GM23338 (cell line): ENCODE measurements at regions not wholly inside any gene's neighbourhood (a gene's known extent, or its start where the extent isn't known, plus 50 kb on each side); places are given as distances from the start of the nearest gene placed in this dataset.

Source experiments
- CREB1 ChIP-seq: fragments of 250-450 bp; sonication (Bioruptor Pico); IDR thresholded peaks from 2 replicates; pipeline ENCODE4 v1.5.0; 2020; ENCODE audit warnings: low read depth, mild to moderate bottlenecking, moderate library complexity
- EZH2 ChIP-seq: fragments of 200-600 bp; sonication (generic); IDR thresholded peaks from one replicate; pipeline ENCODE4 v1.8.0; 2017; ENCODE audit warnings: antibody characterized with exemption, mild to moderate bottlenecking, low read depth; ENCODE audit not compliant: unreplicated experiment
- EZH2phosphoT487 ChIP-seq: fragments of 200-600 bp; sonication (generic); IDR thresholded peaks from one replicate; pipeline ENCODE4 v1.8.1; 2018; ENCODE audit warnings: antibody characterized with exemption; ENCODE audit not compliant: unreplicated experiment
- JUNB ChIP-seq: IDR thresholded peaks from one replicate; pipeline ENCODE4 v1.6.1; 2016; ENCODE audit warnings: antibody characterized with exemption; ENCODE audit not compliant: unreplicated experiment
- NANOG ChIP-seq: IDR thresholded peaks from 2 replicates; pipeline ENCODE4 v1.6.1; 2016; ENCODE audit warnings: antibody characterized with exemption, borderline replicate concordance
- POLR2AphosphoS5 ChIP-seq: IDR thresholded peaks from 2 replicates; pipeline ENCODE4 v1.6.1; 2016; ENCODE audit warnings: antibody characterized with exemption, low read depth
- STAT1 ChIP-seq: IDR thresholded peaks from one replicate; pipeline ENCODE4 v1.6.1; 2016; ENCODE audit warnings: antibody characterized with exemption; ENCODE audit not compliant: unreplicated experiment
- ZNF114 ChIP-seq: fragments of 250-450 bp; sonication (Bioruptor Pico); IDR thresholded peaks from 2 replicates; pipeline ENCODE4 v1.5.0; 2020; ENCODE audit warnings: mild to moderate bottlenecking, moderate library complexity
- TF ChIP-seq, protein P1 (sequence below), 2 experiments: fragments of 200-600 bp in 1 of 2; sonication (generic) in 1 of 2; conservative IDR thresholded peaks; 2 replicates each; pipeline versions ENCODE4 v1.5.1 to v1.6.1; 2016 to 2017; ENCODE audit warnings: antibody characterized with exemption in 2 of 2, low read depth in 2 of 2, mild to moderate bottlenecking in 2 of 2, moderate library complexity in 1 of 2
- TF ChIP-seq, protein P2 (sequence below): IDR thresholded peaks from one replicate; pipeline ENCODE4 v1.6.1; 2018; ENCODE audit warnings: antibody characterized with exemption; ENCODE audit not compliant: unreplicated experiment
- TF ChIP-seq, protein P3 (sequence below): IDR thresholded peaks from 2 replicates; pipeline ENCODE4 v1.6.1; 2016; ENCODE audit warnings: antibody characterized with exemption
- TF ChIP-seq, protein P4 (sequence below): fragments of 250-450 bp; sonication (Bioruptor Pico); IDR thresholded peaks from 2 replicates; pipeline ENCODE4 v1.5.0; 2020; ENCODE audit warnings: mild to moderate bottlenecking, moderate library complexity

DNA sequence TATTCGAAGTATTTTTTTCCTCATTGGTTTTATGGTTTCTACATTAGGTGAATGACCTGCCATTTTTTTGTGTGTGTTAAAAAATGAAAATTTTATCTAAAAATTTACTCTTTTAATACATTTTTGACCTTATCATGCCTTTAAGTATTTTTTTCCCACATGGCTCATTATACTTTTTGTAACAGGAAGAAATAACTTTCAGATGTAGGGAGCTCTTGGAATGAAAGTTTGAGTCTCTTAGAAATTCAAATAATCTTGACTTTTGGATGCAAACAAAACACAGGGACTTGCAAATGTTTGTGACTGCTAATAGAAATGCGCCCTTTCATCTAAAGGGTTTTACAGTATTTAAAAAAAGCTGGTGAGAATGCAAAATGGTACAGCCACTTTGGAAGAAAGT is 457.9 kb downstream of the KLF5 start:
- TF ChIP-seq POLR2AphosphoS5 (no peak), EZH2phosphoT487 (no peak), EZH2 (no peak), ZNF114 (CRISPR knock-in tag) (no peak), CREB1 (CRISPR knock-in tag) (no peak), STAT1 (no peak), NANOG (no peak), JUNB (no peak)
- TF ChIP-seq, protein P1, sequence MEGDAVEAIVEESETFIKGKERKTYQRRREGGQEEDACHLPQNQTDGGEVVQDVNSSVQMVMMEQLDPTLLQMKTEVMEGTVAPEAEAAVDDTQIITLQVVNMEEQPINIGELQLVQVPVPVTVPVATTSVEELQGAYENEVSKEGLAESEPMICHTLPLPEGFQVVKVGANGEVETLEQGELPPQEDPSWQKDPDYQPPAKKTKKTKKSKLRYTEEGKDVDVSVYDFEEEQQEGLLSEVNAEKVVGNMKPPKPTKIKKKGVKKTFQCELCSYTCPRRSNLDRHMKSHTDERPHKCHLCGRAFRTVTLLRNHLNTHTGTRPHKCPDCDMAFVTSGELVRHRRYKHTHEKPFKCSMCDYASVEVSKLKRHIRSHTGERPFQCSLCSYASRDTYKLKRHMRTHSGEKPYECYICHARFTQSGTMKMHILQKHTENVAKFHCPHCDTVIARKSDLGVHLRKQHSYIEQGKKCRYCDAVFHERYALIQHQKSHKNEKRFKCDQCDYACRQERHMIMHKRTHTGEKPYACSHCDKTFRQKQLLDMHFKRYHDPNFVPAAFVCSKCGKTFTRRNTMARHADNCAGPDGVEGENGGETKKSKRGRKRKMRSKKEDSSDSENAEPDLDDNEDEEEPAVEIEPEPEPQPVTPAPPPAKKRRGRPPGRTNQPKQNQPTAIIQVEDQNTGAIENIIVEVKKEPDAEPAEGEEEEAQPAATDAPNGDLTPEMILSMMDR (conservative IDR thresholded peaks at IDR 0.05; ENCODE audit: low read depth in 2 of 2): no peak
- TF ChIP-seq, protein P2, sequence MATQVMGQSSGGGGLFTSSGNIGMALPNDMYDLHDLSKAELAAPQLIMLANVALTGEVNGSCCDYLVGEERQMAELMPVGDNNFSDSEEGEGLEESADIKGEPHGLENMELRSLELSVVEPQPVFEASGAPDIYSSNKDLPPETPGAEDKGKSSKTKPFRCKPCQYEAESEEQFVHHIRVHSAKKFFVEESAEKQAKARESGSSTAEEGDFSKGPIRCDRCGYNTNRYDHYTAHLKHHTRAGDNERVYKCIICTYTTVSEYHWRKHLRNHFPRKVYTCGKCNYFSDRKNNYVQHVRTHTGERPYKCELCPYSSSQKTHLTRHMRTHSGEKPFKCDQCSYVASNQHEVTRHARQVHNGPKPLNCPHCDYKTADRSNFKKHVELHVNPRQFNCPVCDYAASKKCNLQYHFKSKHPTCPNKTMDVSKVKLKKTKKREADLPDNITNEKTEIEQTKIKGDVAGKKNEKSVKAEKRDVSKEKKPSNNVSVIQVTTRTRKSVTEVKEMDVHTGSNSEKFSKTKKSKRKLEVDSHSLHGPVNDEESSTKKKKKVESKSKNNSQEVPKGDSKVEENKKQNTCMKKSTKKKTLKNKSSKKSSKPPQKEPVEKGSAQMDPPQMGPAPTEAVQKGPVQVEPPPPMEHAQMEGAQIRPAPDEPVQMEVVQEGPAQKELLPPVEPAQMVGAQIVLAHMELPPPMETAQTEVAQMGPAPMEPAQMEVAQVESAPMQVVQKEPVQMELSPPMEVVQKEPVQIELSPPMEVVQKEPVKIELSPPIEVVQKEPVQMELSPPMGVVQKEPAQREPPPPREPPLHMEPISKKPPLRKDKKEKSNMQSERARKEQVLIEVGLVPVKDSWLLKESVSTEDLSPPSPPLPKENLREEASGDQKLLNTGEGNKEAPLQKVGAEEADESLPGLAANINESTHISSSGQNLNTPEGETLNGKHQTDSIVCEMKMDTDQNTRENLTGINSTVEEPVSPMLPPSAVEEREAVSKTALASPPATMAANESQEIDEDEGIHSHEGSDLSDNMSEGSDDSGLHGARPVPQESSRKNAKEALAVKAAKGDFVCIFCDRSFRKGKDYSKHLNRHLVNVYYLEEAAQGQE: no peak
- TF ChIP-seq, protein P3, sequence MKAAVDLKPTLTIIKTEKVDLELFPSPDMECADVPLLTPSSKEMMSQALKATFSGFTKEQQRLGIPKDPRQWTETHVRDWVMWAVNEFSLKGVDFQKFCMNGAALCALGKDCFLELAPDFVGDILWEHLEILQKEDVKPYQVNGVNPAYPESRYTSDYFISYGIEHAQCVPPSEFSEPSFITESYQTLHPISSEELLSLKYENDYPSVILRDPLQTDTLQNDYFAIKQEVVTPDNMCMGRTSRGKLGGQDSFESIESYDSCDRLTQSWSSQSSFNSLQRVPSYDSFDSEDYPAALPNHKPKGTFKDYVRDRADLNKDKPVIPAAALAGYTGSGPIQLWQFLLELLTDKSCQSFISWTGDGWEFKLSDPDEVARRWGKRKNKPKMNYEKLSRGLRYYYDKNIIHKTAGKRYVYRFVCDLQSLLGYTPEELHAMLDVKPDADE: no peak
- TF ChIP-seq, protein P4, sequence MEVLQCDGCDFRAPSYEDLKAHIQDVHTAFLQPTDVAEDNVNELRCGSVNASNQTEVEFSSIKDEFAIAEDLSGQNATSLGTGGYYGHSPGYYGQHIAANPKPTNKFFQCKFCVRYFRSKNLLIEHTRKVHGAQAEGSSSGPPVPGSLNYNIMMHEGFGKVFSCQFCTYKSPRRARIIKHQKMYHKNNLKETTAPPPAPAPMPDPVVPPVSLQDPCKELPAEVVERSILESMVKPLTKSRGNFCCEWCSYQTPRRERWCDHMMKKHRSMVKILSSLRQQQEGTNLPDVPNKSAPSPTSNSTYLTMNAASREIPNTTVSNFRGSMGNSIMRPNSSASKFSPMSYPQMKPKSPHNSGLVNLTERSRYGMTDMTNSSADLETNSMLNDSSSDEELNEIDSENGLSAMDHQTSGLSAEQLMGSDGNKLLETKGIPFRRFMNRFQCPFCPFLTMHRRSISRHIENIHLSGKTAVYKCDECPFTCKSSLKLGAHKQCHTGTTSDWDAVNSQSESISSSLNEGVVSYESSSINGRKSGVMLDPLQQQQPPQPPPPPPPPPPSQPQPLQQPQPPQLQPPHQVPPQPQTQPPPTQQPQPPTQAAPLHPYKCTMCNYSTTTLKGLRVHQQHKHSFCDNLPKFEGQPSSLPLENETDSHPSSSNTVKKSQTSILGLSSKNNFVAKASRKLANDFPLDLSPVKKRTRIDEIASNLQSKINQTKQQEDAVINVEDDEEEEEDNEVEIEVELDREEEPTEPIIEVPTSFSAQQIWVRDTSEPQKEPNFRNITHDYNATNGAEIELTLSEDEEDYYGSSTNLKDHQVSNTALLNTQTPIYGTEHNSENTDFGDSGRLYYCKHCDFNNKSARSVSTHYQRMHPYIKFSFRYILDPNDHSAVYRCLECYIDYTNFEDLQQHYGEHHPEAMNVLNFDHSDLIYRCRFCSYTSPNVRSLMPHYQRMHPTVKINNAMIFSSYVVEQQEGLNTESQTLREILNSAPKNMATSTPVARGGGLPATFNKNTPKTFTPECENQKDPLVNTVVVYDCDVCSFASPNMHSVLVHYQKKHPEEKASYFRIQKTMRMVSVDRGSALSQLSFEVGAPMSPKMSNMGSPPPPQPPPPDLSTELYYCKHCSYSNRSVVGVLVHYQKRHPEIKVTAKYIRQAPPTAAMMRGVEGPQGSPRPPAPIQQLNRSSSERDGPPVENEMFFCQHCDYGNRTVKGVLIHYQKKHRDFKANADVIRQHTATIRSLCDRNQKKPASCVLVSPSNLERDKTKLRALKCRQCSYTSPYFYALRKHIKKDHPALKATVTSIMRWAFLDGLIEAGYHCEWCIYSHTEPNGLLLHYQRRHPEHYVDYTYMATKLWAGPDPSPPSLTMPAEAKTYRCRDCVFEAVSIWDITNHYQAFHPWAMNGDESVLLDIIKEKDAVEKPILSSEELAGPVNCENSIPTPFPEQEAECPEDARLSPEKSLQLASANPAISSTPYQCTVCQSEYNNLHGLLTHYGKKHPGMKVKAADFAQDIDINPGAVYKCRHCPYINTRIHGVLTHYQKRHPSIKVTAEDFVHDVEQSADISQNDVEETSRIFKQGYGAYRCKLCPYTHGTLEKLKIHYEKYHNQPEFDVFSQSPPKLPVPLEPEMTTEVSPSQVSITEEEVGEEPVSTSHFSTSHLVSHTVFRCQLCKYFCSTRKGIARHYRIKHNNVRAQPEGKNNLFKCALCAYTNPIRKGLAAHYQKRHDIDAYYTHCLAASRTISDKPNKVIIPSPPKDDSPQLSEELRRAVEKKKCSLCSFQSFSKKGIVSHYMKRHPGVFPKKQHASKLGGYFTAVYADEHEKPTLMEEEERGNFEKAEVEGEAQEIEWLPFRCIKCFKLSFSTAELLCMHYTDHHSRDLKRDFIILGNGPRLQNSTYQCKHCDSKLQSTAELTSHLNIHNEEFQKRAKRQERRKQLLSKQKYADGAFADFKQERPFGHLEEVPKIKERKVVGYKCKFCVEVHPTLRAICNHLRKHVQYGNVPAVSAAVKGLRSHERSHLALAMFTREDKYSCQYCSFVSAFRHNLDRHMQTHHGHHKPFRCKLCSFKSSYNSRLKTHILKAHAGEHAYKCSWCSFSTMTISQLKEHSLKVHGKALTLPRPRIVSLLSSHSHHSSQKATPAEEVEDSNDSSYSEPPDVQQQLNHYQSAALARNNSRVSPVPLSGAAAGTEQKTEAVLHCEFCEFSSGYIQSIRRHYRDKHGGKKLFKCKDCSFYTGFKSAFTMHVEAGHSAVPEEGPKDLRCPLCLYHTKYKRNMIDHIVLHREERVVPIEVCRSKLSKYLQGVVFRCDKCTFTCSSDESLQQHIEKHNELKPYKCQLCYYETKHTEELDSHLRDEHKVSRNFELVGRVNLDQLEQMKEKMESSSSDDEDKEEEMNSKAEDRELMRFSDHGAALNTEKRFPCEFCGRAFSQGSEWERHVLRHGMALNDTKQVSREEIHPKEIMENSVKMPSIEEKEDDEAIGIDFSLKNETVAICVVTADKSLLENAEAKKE: no peak
